Upper lobe of right lung (tissue), 1 donor: ENCODE measurements at regions not wholly inside any gene's neighbourhood (a gene's known extent, or its start where the extent isn't known, plus 50 kb on each side); places are given as distances from the start of the nearest gene placed in this dataset.

ENCODE experiments used
- ATAC-seq: fragments of 200-7000 bp; cut with Tn5 transposase; one replicate; pipeline ENCODE4 v1.9.1; 2020; ENCODE audit warnings: mild to moderate bottlenecking, moderate library complexity
- DNase-seq: peaks from one replicate; pipeline ENCODE4 v3.0.0-alpha.2; 2020
- H3K27ac ChIP-seq: fragments of 200-600 bp; one replicate; pipeline ENCODE4 v1.8.0; 2022
- H3K27me3 ChIP-seq: fragments of 200-600 bp; one replicate; pipeline ENCODE4 v1.8.0; 2022; ENCODE audit warnings: mild to moderate bottlenecking
- H3K36me3 ChIP-seq: fragments of 200-600 bp; one replicate; pipeline ENCODE4 v1.8.0; 2022
- H3K4me1 ChIP-seq: fragments of 200-600 bp; one replicate; pipeline ENCODE4 v1.8.0; 2022
- H3K4me3 ChIP-seq: fragments of 200-600 bp; one replicate; pipeline ENCODE4 v1.8.0; 2022; ENCODE audit warnings: mild to moderate bottlenecking
- H3K9me3 ChIP-seq: fragments of 200-600 bp; one replicate; pipeline ENCODE4 v1.8.0; 2022
- CTCF ChIP-seq: fragments of 200-600 bp; IDR thresholded peaks from one replicate; pipeline ENCODE4 v1.8.0; 2022; ENCODE audit warnings: antibody characterized with exemption
- intact Hi-C: fragments of 100-400 bp; cut with DNase I; formaldehyde crosslinking; loops from one replicate; pipeline ENCODE4 v1.11.0; 2022
- donor health status: DM: no; HTN: yes; CAD: no; lungs with severe emphysema.

GRCh38 chr7:63045575-63045974 lies 953.1 kb upstream of the ZNF722 start:
- Histone ChIP-seq H3K36me3 (no peaks in the 10 kb centered on the region), H3K4me1 (no peaks in the 10 kb centered on the region), H3K27ac (no peak overlapping the region), H3K4me3 (no peak overlapping the region), H3K27me3 (no peaks in the 10 kb centered on the region), H3K9me3 (no peaks in the 10 kb centered on the region)
- no peak for DNase-seq
- ATAC-seq: no peak
- intact Hi-C loops: no loop called here
- TF ChIP-seq CTCF: no peak

GRCh38 chr7:63046612-63047011 lies 952.0 kb upstream of the ZNF722 start:
- no peak for TF ChIP-seq CTCF
- Histone ChIP-seq H3K9me3 (no peaks in the 10 kb centered on the region), H3K4me1 (no peaks in the 10 kb centered on the region), H3K36me3 (no peaks in the 10 kb centered on the region), H3K4me3 (no peak overlapping the region), H3K27ac (no peak overlapping the region), H3K27me3 (no peaks in the 10 kb centered on the region)
- intact Hi-C loops: no loop called here
- ATAC-seq: no peak
- DNase-seq: no peak

- intact Hi-C loops: no loop called here
- Histone ChIP-seq H3K27ac (no peak overlapping the region), H3K36me3 (no peaks in the 10 kb centered on the region), H3K4me1 (no peaks in the 10 kb centered on the region), H3K4me3 (no peak overlapping the region), H3K27me3 (no peaks in the 10 kb centered on the region), H3K9me3 (no peaks in the 10 kb centered on the region)
- DNase-seq (no peak), ATAC-seq (no peak)
- no peak for TF ChIP-seq CTCF
Measured at GRCh38 chr7:63047061-63047460, 951.6 kb upstream of the ZNF722 start.

GRCh38 chr7:63047546-63047945 lies 951.1 kb upstream of the ZNF722 start:
- no peak for TF ChIP-seq CTCF
- H3K27me3 ChIP-seq: no peaks in the 10 kb centered on the region
- H3K36me3 ChIP-seq: no peaks in the 10 kb centered on the region
- DNase-seq: no peak
- H3K4me3 ChIP-seq: no peak overlapping the region
- no peaks in the 10 kb centered on the region for H3K4me1 ChIP-seq
- no peaks in the 10 kb centered on the region for H3K9me3 ChIP-seq
- intact Hi-C loops: no loop called here
- ATAC-seq: no peak
- H3K27ac ChIP-seq: no peak overlapping the region

- no peaks in the 10 kb centered on the region for H3K9me3 ChIP-seq
- intact Hi-C loops: no loop called here
Measured at GRCh38 chr7:63054191-63054661, 944.4 kb upstream of the ZNF722 start.

More at GRCh38 chr7:63054191-63054661, 944.4 kb upstream of the ZNF722 start:
- Histone ChIP-seq H3K4me1 (no peaks in the 10 kb centered on the region), H3K27ac (no peak overlapping the region), H3K36me3 (no peaks in the 10 kb centered on the region), H3K4me3 (no peak overlapping the region), H3K27me3 (no peaks in the 10 kb centered on the region)
- no peak for DNase-seq
- TF ChIP-seq CTCF: no peak
- ATAC-seq: no peak
